Nephron progenitor cell (in vitro differentiated cells): ENCODE measurements at regions not wholly inside any gene's neighbourhood (a gene's known extent, or its start where the extent isn't known, plus 50 kb on each side); places are given as distances from the start of the nearest gene placed in this dataset.

Experiments
- DNase-seq: peaks from one replicate; pipeline ENCODE4 v3.0.0; 2021
- H3K27ac Mint-ChIP-seq: 2 replicates; pipeline ENCODE4 v1.8.0; 2021; ENCODE audit warnings: mild to moderate bottlenecking, moderate library complexity, mixed read lengths
- H3K27me3 Mint-ChIP-seq: 2 replicates; pipeline ENCODE4 v1.8.0; 2021; ENCODE audit warnings: mild to moderate bottlenecking, low read depth, mixed read lengths; ENCODE audit not compliant: poor library complexity
- H3K36me3 Mint-ChIP-seq: 2 replicates; pipeline ENCODE4 v1.8.0; 2021; ENCODE audit warnings: low read depth, mixed read lengths
- H3K4me1 Mint-ChIP-seq: 2 replicates; pipeline ENCODE4 v1.8.0; 2021; ENCODE audit warnings: mixed read lengths
- H3K4me3 Mint-ChIP-seq: 2 replicates; pipeline ENCODE4 v1.8.0; 2021; ENCODE audit warnings: mild to moderate bottlenecking, moderate library complexity, mixed read lengths
- H3K9me3 Mint-ChIP-seq: 2 replicates; pipeline ENCODE4 v1.8.0; 2021; ENCODE audit warnings: mild to moderate bottlenecking, moderate library complexity, mixed read lengths
- TF ChIP-seq, protein P1 (sequence below): fragments of 200-600 bp; sonication (generic); IDR thresholded peaks from 2 replicates; pipeline ENCODE4 v1.5.0; 2021; ENCODE audit warnings: antibody characterized with exemption

DNA sequence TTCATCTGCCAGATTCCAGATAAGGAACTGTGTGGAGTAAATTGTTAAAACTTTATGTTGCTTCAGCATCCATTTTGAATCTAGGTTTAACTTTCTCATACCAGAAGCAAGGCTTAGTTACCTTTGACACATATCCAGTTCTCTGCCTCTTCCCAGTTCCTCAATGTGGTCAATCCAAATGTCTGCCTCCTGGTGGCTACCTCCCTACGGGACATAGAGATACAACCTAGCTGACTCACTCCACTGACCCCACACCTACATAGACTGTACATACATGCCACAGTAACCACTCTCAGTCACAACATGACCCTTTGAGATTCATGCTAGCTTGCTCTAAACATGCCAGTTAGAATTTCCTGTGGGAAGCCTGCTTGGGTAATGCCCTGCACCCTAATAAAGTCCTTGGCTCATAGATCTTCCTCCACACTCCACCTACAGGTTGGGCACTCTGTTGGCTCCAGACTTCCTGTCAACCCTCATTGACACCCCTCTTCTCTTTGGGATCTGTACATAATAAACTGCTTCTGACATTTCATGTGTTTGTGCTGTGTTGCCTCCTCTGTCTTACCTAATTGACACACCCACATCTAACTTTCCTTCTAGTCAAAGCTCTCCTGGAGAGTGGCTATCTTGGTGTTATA is 278.1 kb downstream of the HTR7 start:
- TF ChIP-seq, protein P1, sequence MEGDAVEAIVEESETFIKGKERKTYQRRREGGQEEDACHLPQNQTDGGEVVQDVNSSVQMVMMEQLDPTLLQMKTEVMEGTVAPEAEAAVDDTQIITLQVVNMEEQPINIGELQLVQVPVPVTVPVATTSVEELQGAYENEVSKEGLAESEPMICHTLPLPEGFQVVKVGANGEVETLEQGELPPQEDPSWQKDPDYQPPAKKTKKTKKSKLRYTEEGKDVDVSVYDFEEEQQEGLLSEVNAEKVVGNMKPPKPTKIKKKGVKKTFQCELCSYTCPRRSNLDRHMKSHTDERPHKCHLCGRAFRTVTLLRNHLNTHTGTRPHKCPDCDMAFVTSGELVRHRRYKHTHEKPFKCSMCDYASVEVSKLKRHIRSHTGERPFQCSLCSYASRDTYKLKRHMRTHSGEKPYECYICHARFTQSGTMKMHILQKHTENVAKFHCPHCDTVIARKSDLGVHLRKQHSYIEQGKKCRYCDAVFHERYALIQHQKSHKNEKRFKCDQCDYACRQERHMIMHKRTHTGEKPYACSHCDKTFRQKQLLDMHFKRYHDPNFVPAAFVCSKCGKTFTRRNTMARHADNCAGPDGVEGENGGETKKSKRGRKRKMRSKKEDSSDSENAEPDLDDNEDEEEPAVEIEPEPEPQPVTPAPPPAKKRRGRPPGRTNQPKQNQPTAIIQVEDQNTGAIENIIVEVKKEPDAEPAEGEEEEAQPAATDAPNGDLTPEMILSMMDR, result no peak
- H3K36me3 Mint-ChIP-seq, result no peaks in the 10 kb centered on the region
- no peaks in the 10 kb centered on the region for H3K27me3 Mint-ChIP-seq
- no peak overlapping the region for H3K4me3 Mint-ChIP-seq
- no peaks in the 10 kb centered on the region for H3K4me1 Mint-ChIP-seq
- H3K27ac Mint-ChIP-seq, result no peak overlapping the region
- DNase-seq, result no peak
- no peaks in the 10 kb centered on the region for H3K9me3 Mint-ChIP-seq

DNA sequence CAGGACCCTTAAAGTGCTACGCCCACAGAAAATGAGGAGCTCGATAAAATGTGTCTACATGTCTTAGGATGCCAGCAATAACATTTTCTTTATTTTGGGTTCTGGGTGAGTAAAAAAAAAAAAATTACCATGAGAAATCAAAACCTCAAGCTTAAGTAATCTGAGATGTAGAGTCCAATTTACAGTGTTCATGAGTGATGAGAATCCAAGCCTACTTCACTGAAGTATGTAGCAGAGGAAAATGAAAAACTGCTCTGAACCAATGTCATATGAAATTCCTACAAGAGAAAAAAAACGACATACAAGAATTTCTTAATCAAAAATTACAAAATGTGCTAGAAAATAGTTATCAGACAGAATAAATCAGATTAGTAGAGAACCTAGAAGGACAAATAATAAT is 274.4 kb downstream of the HTR7 start:
- TF ChIP-seq, protein P1, result no peak
- DNase-seq, result no peak
- Mint-ChIP-seq H3K27me3 (no peaks in the 10 kb centered on the region), H3K9me3 (no peaks in the 10 kb centered on the region), H3K4me3 (no peak overlapping the region), H3K4me1 (no peaks in the 10 kb centered on the region), H3K27ac (no peak overlapping the region), H3K36me3 (no peaks in the 10 kb centered on the region)

DNA sequence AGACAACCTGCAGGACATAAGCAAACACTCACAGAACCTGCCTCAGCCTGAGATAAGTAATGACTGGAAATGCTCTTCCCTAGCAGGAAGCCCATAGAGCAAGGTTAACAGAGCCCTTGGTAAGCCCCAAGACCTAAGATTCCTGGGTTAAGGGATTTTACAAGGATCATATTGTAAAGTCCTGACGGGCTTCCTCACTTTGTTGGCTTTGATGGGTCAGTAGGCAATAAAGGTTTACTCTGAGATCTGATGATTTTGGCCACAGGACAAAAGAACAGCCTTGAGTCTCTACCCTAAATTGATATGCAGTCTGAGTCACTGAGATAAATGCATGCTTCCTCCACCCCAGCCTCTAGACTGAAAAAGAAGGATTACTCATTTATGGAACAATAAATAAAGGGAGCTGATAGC is 270.8 kb downstream of the HTR7 start:
- H3K27me3 Mint-ChIP-seq, result no peaks in the 10 kb centered on the region
- H3K4me3 Mint-ChIP-seq, result no peak overlapping the region
- no peak for DNase-seq
- peaks cover 10% of the 10 kb centered on the region for H3K4me1 Mint-ChIP-seq
- no peak overlapping the region for H3K27ac Mint-ChIP-seq
- TF ChIP-seq, protein P1, result no peak
- H3K9me3 Mint-ChIP-seq, result no peaks in the 10 kb centered on the region
- no peaks in the 10 kb centered on the region for H3K36me3 Mint-ChIP-seq

DNA sequence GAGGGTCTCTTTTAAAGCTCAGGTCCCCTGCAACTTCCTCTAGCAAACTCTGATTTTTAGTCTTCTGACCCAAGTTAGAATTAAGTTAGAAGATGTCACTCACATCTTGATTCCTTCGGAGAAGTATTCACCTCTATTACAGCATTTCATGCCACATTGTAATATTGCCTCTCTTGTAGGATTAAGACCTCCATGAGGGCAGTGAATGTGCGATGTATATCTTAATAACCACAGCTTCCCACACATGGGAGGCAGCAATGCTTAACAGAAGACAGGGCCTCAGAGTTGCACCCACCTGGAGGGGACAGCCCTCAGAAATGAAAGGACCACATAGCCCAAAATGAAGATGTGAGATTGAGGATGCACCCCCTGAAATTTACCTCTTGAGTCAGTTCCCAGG is 270.3 kb downstream of the HTR7 start:
- TF ChIP-seq, protein P1, result no peak
- no peak for DNase-seq
- no peaks in the 10 kb centered on the region for H3K27me3 Mint-ChIP-seq
- no peak overlapping the region for H3K4me3 Mint-ChIP-seq
- H3K36me3 Mint-ChIP-seq, result no peaks in the 10 kb centered on the region
- H3K27ac Mint-ChIP-seq, result no peak overlapping the region
- H3K9me3 Mint-ChIP-seq, result no peaks in the 10 kb centered on the region
- H3K4me1 Mint-ChIP-seq, result peaks cover 11% of the 10 kb centered on the region

DNA sequence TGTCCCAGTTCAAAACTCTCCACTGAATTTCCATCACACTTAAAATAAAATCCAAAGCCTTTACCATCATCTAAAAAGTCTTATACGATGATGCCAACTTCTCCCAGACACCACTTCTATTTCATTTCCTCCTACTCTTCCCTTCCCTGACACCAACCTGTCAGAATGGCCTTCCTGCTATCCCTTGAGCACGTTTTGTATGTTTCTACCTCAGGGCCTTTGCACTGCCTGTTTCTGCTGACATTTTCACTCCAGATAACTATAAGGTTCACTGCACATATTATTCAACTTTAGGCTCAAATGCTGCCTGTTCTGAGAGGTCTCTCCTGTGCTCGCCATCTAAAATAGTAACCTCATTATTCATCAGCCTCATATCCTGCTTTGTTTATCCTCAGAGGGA is 269.6 kb downstream of the HTR7 start:
- Mint-ChIP-seq H3K4me3 (no peak overlapping the region), H3K36me3 (no peaks in the 10 kb centered on the region), H3K9me3 (no peaks in the 10 kb centered on the region), H3K27me3 (no peaks in the 10 kb centered on the region), H3K27ac (no peak overlapping the region), H3K4me1 (peaks cover 11% of the 10 kb centered on the region)
- TF ChIP-seq, protein P1, result no peak
- no peak for DNase-seq

DNA sequence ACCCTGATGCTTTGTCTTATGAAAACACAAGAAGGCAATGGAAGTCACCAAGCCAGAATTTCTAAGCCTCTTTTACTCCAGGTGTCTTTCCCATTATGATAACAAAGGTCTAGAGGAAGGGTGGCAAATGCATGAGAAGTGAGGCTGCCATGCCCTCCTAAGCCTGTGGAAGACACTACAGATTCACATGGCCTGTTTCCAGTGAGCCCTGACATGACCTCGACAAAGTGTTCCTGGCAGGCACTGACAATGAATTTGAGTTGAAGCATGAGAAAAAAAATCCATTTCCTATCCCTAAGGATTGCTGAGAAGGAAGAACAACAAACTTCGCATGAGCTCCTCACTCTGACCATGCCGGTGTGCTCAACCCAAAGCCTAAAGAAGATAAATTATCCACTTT is 268.0 kb downstream of the HTR7 start:
- TF ChIP-seq, protein P1, result no peak
- H3K4me1 Mint-ChIP-seq, result peaks cover 11% of the 10 kb centered on the region

More for the DNA sequence above, 268.0 kb downstream of the HTR7 start:
- DNase-seq, result no peak
- no peaks in the 10 kb centered on the region for H3K36me3 Mint-ChIP-seq
- no peaks in the 10 kb centered on the region for H3K9me3 Mint-ChIP-seq
- peak overlapping the region; percentile 74 for H3K27ac Mint-ChIP-seq
- no peaks in the 10 kb centered on the region for H3K27me3 Mint-ChIP-seq
- H3K4me3 Mint-ChIP-seq, result no peak overlapping the region
